Liver (tissue), 8 donors: ENCODE measurements at regions not wholly inside any gene's neighbourhood (a gene's known extent, or its start where the extent isn't known, plus 50 kb on each side); places are given as distances from the start of the nearest gene placed in this dataset.

Source experiments
- DNase-seq: peaks from one replicate; pipeline ENCODE4 v3.0.0-alpha.2; 2017; ENCODE audit warnings: low spot score
- H3K27ac ChIP-seq, 2 donors: one replicate each; pipeline ENCODE4 v1.7.0; 2013; ENCODE audit warnings: inconsistent platforms in 2 of 2, low read length in 2 of 2, control low read depth in 1 of 2, low read depth in 1 of 2, mild to moderate bottlenecking in 1 of 2
- H3K27me3 ChIP-seq, 4 donors: one replicate each; pipeline versions ENCODE4 v1.6.1 to v1.7.0; 2013; ENCODE audit warnings: low read length in 3 of 4, inconsistent platforms in 1 of 4, mild to moderate bottlenecking in 1 of 4, moderate library complexity in 1 of 4; ENCODE audit not compliant: control insufficient read depth in 4 of 4, insufficient read depth in 4 of 4
- H3K36me3 ChIP-seq, 4 donors: one replicate each; pipeline versions ENCODE4 v1.6.1 to v1.7.0; 2013; ENCODE audit warnings: low read length in 3 of 4, mild to moderate bottlenecking in 3 of 4, low read depth in 1 of 4, moderate library complexity in 1 of 4; ENCODE audit not compliant: control insufficient read depth in 4 of 4, insufficient read depth in 3 of 4
- H3K4me1 ChIP-seq, 4 donors: one replicate each; pipeline versions ENCODE4 v1.6.1 to v1.7.0; 2013; ENCODE audit warnings: low read length in 3 of 4, mild to moderate bottlenecking in 3 of 4, moderate library complexity in 1 of 4; ENCODE audit not compliant: control insufficient read depth in 4 of 4, insufficient read depth in 4 of 4
- H3K4me3 ChIP-seq, 3 donors: one replicate each; pipeline versions ENCODE4 v1.6.1 to v1.7.0; 2013; ENCODE audit warnings: low read length in 3 of 3, control low read depth in 1 of 3, low read depth in 1 of 3, mild to moderate bottlenecking in 1 of 3
- H3K9ac ChIP-seq, 2 donors: one replicate each; pipeline ENCODE4 v1.7.0; 2013; ENCODE audit warnings: low read length in 2 of 2, mild to moderate bottlenecking in 2 of 2, moderate library complexity in 2 of 2, control low read depth in 1 of 2, low read depth in 1 of 2
- H3K9me3 ChIP-seq, 4 donors: one replicate each; pipeline versions ENCODE4 v1.6.1 to v1.7.0; 2013; ENCODE audit warnings: low read length in 3 of 4; ENCODE audit not compliant: control insufficient read depth in 4 of 4
- EGR1 ChIP-seq, 2 donors: IDR thresholded peaks; 2 replicates each; pipeline ENCODE4 v1.6.1; 2016 to 2018; ENCODE audit warnings: antibody characterized with exemption in 2 of 2, low read depth in 2 of 2
- FOXA1 ChIP-seq: IDR thresholded peaks from 2 replicates; pipeline ENCODE4 v1.6.1; 2016; ENCODE audit warnings: antibody characterized with exemption
- FOXA2 ChIP-seq: IDR thresholded peaks from 2 replicates; pipeline ENCODE4 v1.6.1; 2016; ENCODE audit warnings: antibody characterized with exemption
- GABPA ChIP-seq, 2 donors: IDR thresholded peaks in 1 of 2; conservative IDR thresholded peaks in 1 of 2; 2 replicates each; pipeline ENCODE4 v1.6.1; 2016; ENCODE audit warnings: antibody characterized with exemption in 2 of 2, mild to moderate bottlenecking in 1 of 2, moderate library complexity in 1 of 2
- HNF4A ChIP-seq, 2 donors: conservative IDR thresholded peaks; 2 replicates each; pipeline ENCODE4 v1.6.1; 2016; ENCODE audit warnings: antibody characterized with exemption in 2 of 2, mild to moderate bottlenecking in 2 of 2
- HNF4G ChIP-seq: IDR thresholded peaks from 2 replicates; pipeline ENCODE4 v1.6.1; 2016; ENCODE audit warnings: antibody characterized with exemption
- JUND ChIP-seq, 2 donors: IDR thresholded peaks; 2 replicates each; pipeline ENCODE4 v1.6.1; 2016; ENCODE audit warnings: antibody characterized with exemption in 2 of 2
- RAD21 ChIP-seq, 2 donors: IDR thresholded peaks; 2 replicates each; pipeline ENCODE4 v1.6.1; 2016; ENCODE audit warnings: antibody characterized with exemption in 2 of 2, mild to moderate bottlenecking in 2 of 2
- RXRA ChIP-seq, 2 donors: IDR thresholded peaks; 2 replicates each; pipeline ENCODE4 v1.6.1; 2017 to 2018; ENCODE audit warnings: antibody characterized with exemption in 2 of 2, mild to moderate bottlenecking in 1 of 2
- SP1 ChIP-seq: IDR thresholded peaks from 2 replicates; pipeline ENCODE4 v1.6.1; 2018; ENCODE audit warnings: antibody characterized with exemption, mild to moderate bottlenecking
- TAF1 ChIP-seq: conservative IDR thresholded peaks from 2 replicates; pipeline ENCODE4 v1.6.1; 2016; ENCODE audit warnings: antibody characterized with exemption, mild to moderate bottlenecking
- YY1 ChIP-seq: IDR thresholded peaks from 2 replicates; pipeline ENCODE4 v1.6.1; 2016; ENCODE audit warnings: antibody characterized with exemption, mild to moderate bottlenecking
- WGBS: extraction: QIAGEN DNeasy Blood & Tissue Kit; methylation state at CpG from one replicate; pipeline ENCODE4 v1.1.7; 2013; 5-methylcytosine and 5-hydroxymethylcytosine counted together
- TF ChIP-seq, protein P1 (sequence below): fragments of 150-350 bp; IDR thresholded peaks from 2 replicates; pipeline ENCODE4 v1.5.1; 2017; ENCODE audit warnings: improper control_type of control experiment, low read depth, low read length; ENCODE audit not compliant: missing input control
- TF ChIP-seq, protein P2 (sequence below): IDR thresholded peaks from 2 replicates; pipeline ENCODE4 v1.6.1; 2016; ENCODE audit warnings: antibody characterized with exemption
- TF ChIP-seq, protein P3 (sequence below): IDR thresholded peaks from 2 replicates; pipeline ENCODE4 v1.6.1; 2016; ENCODE audit warnings: antibody characterized with exemption, mild to moderate bottlenecking
- TF ChIP-seq, protein P4 (sequence below): IDR thresholded peaks from 2 replicates; pipeline ENCODE4 v1.6.1; 2016; ENCODE audit warnings: antibody characterized with exemption
- TF ChIP-seq, protein P5 (sequence below): IDR thresholded peaks from 2 replicates; pipeline ENCODE4 v1.6.1; 2016; ENCODE audit warnings: antibody characterized with exemption
- donor health status: healthy.
- donor health status: healthy.
- donor health status: healthy.
- donor health status: healthy.
- donor health status: healthy.

DNA sequence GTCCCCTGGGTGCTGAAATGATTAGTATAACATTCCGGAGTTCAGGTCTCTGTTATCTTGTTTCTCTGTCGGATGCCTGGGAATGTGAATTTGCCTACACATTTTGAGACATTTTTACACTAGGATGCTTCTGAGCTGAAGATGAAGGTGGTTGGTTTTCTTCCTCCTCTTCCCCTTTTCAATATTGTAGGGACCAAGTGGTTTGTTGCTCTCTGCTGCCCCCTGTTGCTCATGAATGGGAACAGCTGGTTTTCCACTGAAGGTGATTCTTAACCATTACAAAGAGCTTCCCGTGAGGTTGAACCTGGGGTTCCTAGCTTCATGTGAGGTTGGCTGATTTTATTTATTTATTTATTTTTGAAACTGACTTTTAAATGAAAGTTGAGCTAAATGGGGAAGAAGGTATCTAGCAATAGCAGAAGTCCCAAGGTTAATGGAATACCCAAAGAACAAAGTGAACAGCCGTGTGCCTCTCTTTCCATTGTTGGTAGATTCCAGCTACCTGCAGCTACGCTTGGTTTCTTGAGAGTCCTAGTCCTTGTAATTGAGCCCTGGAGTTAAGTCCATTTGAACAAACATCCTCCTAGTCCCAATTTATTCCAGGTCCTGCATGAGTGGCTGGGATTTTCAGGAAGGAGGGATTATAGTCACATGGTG is 983.9 kb upstream of the EEF2KMT start:
- no peak overlapping the region for H3K4me3 ChIP-seq
- 41% methylated on average over 5 of the region's 5 CpGs for WGBS
- H3K4me1 ChIP-seq: no peaks in the 10 kb centered on the region
- TF ChIP-seq FOXA2 (no peak), TAF1 (no peak), HNF4A (conservative IDR thresholded peaks at IDR 0.05) (no peak), EGR1 (IDR thresholded peaks at IDR 0.05; ENCODE audit: low read depth in 2 of 2) (no peak), FOXA1 (no peak), SP1 (no peak), RXRA (IDR thresholded peaks at IDR 0.05) (no peak), HNF4G (no peak), RAD21 (IDR thresholded peaks at IDR 0.05) (peak; percentile 30 to 51), YY1 (no peak), GABPA (IDR thresholded peaks at IDR 0.05 in 1 of 2, conservative IDR thresholded peaks at IDR 0.05 in 1 of 2) (no peak), JUND (IDR thresholded peaks at IDR 0.05) (no peak)
- TF ChIP-seq, protein P1, sequence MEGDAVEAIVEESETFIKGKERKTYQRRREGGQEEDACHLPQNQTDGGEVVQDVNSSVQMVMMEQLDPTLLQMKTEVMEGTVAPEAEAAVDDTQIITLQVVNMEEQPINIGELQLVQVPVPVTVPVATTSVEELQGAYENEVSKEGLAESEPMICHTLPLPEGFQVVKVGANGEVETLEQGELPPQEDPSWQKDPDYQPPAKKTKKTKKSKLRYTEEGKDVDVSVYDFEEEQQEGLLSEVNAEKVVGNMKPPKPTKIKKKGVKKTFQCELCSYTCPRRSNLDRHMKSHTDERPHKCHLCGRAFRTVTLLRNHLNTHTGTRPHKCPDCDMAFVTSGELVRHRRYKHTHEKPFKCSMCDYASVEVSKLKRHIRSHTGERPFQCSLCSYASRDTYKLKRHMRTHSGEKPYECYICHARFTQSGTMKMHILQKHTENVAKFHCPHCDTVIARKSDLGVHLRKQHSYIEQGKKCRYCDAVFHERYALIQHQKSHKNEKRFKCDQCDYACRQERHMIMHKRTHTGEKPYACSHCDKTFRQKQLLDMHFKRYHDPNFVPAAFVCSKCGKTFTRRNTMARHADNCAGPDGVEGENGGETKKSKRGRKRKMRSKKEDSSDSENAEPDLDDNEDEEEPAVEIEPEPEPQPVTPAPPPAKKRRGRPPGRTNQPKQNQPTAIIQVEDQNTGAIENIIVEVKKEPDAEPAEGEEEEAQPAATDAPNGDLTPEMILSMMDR: peak; percentile 54
- TF ChIP-seq, protein P2, sequence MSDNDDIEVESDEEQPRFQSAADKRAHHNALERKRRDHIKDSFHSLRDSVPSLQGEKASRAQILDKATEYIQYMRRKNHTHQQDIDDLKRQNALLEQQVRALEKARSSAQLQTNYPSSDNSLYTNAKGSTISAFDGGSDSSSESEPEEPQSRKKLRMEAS: no peak
- TF ChIP-seq, protein P3, sequence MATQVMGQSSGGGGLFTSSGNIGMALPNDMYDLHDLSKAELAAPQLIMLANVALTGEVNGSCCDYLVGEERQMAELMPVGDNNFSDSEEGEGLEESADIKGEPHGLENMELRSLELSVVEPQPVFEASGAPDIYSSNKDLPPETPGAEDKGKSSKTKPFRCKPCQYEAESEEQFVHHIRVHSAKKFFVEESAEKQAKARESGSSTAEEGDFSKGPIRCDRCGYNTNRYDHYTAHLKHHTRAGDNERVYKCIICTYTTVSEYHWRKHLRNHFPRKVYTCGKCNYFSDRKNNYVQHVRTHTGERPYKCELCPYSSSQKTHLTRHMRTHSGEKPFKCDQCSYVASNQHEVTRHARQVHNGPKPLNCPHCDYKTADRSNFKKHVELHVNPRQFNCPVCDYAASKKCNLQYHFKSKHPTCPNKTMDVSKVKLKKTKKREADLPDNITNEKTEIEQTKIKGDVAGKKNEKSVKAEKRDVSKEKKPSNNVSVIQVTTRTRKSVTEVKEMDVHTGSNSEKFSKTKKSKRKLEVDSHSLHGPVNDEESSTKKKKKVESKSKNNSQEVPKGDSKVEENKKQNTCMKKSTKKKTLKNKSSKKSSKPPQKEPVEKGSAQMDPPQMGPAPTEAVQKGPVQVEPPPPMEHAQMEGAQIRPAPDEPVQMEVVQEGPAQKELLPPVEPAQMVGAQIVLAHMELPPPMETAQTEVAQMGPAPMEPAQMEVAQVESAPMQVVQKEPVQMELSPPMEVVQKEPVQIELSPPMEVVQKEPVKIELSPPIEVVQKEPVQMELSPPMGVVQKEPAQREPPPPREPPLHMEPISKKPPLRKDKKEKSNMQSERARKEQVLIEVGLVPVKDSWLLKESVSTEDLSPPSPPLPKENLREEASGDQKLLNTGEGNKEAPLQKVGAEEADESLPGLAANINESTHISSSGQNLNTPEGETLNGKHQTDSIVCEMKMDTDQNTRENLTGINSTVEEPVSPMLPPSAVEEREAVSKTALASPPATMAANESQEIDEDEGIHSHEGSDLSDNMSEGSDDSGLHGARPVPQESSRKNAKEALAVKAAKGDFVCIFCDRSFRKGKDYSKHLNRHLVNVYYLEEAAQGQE: no peak
- TF ChIP-seq, protein P4, sequence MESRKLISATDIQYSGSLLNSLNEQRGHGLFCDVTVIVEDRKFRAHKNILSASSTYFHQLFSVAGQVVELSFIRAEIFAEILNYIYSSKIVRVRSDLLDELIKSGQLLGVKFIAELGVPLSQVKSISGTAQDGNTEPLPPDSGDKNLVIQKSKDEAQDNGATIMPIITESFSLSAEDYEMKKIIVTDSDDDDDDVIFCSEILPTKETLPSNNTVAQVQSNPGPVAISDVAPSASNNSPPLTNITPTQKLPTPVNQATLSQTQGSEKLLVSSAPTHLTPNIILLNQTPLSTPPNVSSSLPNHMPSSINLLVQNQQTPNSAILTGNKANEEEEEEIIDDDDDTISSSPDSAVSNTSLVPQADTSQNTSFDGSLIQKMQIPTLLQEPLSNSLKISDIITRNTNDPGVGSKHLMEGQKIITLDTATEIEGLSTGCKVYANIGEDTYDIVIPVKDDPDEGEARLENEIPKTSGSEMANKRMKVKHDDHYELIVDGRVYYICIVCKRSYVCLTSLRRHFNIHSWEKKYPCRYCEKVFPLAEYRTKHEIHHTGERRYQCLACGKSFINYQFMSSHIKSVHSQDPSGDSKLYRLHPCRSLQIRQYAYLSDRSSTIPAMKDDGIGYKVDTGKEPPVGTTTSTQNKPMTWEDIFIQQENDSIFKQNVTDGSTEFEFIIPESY: no peak
- TF ChIP-seq, protein P5, sequence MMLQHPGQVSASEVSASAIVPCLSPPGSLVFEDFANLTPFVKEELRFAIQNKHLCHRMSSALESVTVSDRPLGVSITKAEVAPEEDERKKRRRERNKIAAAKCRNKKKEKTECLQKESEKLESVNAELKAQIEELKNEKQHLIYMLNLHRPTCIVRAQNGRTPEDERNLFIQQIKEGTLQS: no peak
- H3K9ac ChIP-seq: no peak overlapping the region
- H3K36me3 ChIP-seq: no peaks in the 10 kb centered on the region
- no peak overlapping the region for H3K27ac ChIP-seq
- peak; percentile 36 for DNase-seq
- peaks cover 0 to 3% (median 0%) of the 10 kb centered on the region in 4 donors for H3K27me3 ChIP-seq
- H3K9me3 ChIP-seq: no peaks in the 10 kb centered on the region
